ENCODE measurements at regions not wholly inside any gene's neighbourhood (a gene's known extent, or its start where the extent isn't known, plus 50 kb on each side); places are given as distances from the start of the nearest gene placed in this dataset.
"Not testable (repeated sequence)": the region's sequence is repeated elsewhere in the genome, so short reads cannot be mapped to it uniquely, and the experiment has no call there.

DNA sequence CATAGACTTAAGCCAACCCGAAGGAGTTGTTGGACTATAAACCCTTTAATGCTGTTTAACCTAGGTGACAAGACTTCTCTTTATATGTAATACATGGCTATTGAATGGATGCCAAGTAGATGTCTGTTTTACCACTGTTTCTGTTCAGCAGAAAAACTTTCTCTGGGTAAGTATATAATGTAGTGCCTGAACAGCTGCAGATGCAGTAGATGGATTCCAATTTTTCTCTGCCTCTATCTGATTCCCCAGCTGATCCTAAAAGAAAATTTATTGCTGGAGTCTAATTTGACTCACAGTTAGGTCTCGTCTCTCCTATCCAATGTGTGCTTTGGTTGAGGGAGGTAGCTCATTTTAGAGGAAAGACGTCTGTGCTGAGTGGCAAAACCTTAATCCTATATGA is 256.5 kb upstream of the CBLB start:
- no peak for DNase-seq

DNA sequence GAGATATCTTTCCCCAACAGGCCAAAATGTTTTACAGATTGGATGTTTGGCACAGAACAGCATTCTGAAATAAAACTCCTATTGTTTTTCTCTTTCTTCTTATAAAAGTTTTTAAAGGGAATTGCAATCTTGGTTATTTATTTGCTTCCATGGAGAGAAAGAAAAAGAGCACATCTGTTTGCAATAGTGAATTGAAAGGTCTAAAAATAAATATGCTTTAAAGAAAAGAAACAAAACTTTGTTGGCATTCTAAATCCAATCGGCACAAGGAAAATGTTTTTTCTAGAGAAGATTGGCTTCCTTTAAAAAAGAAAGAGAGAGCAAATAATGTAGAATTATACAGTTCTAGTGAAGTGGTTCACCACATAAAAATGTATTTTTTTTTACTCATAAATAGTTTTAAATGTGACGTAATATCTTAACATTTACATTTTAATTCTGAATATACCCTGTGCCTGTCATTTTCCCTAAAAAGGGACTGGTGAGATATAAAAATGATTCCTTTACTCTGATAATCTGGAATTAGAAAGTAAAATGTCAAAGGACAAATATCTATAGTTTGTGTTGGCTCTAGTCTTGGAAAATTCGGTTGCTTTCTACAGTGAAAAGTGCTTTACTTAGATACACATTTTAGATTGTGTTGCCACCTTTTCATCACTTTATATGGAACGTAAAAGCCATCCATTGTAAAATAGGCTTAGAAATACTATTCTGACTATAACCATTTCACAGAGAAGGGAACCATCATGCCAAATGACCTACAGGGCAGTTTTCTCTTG is 257.4 kb upstream of the CBLB start:
- DNase-seq = no peak

DNA sequence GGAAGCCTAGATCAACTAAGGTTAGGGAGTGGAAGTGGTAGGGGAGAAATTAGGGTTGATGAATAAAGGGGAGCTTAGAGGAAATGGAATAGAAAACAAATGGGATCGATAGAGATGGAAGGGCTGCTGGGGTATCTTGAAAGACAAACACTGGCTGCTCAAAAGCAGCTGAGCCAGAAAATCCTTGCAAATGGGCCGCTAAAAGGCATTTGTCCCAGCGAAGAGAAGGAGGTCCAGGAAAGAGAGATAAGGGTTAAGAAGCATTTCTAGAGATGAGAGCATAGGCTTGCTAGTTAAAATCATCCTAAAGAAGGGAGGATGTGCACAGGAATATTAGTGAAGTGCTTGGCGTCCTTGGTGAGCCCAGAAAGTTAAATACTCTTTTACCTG is 258.0 kb upstream of the CBLB start:
- DNase-seq = no peak

DNA sequence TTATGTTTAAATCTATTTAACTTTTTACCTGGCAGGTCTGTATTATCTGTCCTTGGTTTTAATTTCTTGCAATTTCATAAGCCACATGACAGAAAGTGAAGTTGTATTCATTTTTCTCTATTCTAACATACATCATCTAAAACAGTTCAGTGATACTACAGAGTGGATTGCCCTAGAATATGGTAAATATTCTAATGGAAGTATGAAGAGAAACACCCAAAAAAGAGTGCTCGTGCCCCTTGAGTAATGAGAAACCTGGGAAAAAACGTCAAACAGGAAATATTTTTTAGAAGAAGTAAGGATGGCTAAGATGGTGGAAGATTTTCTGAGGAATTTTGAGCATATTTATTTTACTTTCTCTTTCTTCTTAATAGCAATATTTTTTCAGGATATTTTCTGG is 261.1 kb upstream of the CBLB start:
- DNase-seq = no peak

DNA sequence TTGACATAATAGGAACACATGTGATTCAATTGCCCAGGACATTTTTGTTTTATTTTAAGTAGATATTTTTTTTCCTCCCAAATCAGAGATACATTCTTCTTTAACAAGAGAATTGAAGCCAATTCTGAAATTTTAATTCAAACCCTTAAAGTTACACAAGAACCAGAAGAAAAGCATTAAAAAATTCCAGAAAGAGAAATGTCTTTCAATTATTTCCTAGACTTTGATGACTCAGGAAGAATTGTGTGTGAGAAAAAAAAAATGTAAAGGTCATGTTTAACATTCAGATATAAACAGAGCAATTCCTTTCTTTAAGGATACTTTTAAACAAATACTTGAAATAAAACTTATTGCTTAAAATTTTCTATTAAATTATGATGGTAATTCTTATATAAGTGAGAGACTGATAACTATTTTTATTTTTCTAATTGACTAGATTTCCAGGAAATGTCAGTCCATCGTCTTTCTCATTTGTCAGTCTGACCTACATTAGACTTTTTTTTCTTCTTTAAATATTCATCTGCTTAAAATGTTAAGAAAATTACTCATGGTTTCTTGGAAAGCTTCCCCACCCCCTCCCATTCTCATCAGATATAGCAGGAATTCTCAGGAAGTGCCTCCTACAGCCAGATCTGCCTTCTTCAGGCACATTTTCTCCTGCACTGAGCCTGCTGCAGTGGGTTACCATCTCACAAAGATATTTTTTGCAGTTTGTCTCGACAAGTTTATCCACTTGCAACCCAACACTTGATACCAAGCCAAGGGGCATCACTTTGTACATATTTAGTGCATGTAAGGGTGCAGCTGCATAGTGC is 261.8 kb upstream of the CBLB start:
- peak; percentile 39 for DNase-seq

DNA sequence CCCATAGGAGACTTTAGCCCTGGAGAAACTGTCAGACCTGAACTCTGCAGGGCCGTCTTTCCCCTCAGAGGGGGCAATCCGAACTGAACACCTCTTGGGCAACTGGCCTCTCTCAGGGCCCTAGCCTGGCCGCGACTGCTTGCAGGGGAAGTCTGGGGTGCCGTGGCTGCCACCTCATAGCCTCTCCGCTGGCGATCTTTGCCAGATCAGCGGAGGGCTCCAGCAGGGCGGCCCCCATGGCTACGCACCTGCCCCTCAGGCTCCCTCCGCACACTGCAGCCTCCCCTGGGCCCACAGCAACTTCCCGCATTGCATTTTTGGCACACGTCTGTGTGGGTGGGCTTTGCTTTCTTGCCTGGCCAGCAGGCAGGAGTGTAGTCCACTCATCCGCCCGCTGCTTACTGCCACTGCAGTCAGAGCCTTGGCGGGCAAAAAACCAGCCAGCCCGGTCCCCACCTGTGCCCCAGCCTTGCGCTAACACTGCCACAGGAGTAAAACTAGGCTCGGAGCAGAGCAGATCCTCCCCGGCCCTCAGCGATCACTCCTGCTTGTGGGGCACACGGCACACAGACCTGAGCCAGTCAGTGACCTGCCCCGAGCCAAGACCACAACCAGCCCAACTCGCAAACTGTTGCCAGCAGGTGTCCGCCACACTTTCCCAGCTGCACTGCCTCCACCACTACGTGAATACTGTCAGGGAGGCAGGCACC is 266.8 kb upstream of the CBLB start:
- no peak for DNase-seq

DNA sequence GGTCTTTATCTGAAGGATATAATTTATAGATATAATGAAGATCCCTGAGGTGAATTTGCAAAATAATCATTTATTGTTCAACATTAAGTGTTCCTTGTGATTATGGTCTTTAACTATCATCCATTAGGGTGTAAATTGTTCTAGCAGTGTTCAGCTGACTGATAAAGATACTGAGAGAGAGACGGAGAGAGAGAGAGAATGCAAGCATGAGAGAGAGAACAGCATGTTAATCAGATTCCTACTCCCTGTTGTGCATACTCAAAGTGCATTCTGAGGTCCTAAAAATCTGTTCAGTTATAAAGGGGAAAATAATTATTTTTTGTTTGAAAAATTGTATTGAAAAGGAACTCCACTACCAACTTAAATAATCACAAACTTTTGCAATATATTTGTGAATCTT is 271.0 kb upstream of the CBLB start:
- no peak for DNase-seq

DNA sequence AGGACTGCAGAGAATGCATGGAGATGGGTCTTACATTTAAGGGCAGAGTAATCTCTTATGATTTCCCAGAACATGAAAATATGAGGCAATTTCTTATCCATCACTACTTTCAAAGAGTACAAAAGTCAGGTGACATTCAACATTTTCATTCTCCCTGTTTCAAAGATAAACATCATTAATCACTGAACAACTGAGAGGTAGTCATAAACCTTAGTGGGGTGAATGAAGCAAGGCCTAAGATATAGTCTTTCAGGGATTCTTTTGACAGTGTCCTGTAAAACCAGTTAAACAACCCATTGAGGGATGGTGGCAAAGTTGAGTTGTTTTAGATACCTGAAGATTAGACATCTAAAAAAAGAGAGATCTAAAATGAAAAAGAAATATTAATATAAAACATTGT is 271.6 kb upstream of the CBLB start:
- no peak for DNase-seq

DNA sequence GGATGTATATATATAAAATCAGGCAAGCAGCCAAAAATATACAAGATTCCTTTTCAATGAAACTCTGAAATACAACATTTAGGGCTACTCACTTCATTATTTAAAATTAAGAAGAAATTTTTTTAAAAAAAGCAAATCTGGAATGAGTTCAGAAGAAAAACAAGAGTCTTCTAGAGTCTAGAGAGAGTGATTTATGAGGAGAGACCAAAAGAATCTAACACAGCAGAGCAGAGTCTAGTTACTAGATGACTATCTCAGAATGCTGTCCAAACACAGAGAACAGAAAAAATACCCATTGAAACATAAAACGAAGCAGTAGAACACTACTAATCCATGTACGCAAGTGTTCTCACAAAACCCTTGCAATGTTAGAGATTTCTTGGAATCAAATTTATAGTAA is 275.2 kb upstream of the CBLB start:
- DNase-seq = no peak

DNA sequence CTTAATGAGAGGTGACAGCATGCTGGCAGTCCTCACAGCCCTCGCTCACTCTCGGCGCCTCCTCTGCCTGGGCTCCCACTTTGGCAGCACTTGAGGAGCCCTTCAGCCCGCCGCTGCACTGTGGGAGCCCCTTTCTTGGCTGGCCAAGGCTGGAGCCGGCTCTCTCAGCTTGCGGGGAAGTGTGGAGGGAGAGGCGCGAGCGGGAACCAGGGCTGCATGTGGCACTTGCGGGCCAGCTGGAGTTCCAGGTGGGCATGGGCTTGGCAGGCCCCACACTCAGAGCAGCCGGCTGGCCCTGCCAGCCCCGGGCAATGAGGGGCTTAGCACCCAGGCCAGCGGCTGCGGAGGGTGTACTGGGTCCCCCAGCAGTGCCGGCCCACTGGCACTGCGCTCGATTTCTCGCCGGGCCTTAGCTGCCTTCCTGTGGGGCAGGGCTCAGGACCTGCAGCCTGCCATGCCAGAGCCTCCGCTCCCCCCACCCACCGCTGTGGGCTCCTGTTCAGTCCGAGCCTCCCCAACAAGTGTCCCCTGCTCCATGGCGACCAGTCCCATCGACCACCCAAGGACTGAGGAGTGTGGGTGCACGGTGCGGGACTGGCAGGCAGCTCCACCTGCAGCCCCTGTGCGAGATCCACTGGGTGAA is 279.7 kb upstream of the CBLB start:
- not testable (repeated sequence) for DNase-seq

DNA sequence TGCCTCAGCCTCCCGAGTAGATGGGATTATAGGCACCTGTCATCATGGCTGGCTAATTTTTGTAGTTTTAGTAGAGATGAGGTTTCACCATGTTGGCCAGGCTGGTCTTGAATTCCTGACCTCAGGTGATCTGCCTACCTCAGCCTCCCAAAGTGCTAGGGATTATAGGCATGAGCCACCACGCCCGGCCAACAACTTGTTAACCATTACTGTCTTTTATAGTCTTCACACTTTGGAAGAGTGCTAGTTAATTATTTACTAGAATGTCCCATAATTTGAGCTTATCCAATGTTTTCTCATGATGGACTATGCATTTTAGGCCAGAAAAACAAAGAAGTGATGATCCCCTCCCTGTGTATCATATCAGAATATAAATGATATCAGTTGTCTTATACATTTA is 288.6 kb upstream of the CBLB start:
- DNase-seq = no peak

DNA sequence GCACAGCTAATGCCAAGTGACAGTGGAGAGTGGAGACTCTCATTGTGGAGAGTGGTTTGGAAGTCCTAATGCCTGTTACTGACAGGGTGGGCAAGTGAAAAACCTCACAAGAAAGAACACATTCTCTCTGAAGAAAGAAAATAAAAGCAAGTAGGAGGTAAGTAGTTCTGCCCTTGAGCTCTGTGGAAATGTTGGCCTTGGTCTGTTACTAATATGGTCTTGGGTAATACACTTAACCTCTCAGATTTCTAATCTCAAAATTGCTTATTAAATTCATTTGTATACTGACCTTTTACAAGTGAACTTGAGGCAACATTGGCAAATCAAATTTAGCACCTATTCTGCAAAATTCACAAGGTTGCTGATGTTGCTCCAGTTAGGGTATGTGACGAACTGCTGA is 291.6 kb upstream of the CBLB start:
- DNase-seq = no peak

DNA sequence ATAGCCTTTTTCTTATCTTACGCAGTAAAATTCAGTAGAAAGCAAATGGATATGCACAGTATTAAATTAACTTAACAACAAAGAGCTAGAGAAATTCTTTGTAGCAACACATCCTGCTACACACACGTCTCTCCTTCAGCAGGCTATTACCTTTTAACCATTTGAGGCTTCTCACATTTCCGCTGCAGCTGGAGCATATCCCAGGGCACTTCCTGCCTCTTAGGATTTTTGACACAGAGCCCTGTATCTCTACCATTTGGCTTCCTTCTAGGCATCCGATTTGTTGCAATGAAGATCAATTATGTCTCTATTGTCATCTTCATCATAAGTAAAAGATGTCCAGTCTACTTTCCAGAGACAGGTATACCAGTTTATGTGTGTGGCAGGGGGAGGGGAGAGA is 292.4 kb upstream of the CBLB start:
- DNase-seq = no peak

DNA sequence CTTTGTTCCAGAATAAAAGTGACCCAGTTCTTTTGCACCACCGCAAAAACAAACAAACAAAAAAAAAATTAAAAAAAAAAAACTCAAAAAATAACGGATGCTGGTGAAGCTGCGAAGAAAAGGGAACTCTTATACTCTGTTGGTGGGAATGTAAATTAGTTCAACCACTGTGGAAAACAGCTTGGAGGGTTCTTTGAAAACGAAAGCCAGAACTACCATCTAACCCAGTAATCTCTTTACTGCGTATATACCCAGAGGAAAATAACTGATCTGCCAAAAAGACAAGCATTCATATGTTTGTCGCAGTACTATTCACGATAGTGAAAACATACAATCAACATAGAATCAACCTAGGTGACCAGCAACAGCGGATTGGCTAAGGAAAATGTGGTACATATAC is 298.9 kb upstream of the CBLB start:
- DNase-seq = no peak

DNA sequence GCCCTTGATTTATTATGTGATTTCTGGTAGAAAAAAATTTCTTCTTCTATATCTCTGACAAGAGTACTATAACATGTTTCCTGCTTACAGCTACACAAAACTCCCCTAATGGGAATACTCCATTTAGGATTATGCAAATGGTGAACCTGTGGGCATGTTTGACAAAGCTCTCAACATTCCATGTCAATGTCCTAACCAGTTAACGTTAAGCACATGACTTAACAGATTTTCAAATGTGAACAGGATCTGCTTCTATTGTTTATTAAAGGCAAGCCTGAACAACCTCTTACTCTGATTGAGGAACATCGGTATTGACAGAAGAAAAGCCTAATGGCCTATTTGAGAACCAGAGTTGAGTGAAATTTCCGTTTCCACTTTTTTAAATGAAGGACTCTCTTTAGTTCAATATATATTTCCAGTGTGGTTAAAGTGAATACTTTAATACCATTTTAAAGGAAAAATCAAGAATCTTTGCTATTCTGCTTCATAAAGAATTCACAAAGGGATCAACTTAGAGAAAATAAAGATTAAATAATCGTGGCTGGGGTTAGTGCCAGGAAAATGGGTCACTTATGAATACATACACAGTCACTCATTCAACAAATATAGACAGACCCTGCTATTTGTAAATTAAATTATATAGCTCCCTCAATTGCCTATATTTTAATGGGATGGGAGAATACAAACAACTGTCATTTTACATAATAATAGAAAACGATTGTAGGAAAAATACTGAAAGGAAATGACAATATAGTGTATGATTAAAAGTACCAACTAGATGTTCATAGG is 300.3 kb upstream of the CBLB start:
- DNase-seq = no peak

DNA sequence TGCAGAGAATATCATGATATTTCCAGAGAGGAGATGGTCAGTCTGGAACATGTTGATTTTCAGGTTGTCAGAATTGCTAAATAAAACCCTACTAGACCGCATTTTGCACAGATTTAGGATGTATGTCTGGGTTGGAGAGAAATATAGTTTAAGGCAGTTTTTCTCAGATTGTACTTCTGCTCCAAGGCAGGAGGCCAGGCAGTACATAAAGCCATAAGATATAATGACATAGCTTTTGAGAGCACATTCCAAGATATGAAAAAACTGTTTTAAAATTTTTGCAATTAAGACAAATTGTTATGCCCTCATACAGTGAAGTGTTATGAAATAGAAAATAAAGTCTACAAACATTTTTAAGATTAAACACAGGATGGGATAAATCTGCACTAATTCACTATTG is 301.8 kb upstream of the CBLB start:
- DNase-seq = no peak

DNA sequence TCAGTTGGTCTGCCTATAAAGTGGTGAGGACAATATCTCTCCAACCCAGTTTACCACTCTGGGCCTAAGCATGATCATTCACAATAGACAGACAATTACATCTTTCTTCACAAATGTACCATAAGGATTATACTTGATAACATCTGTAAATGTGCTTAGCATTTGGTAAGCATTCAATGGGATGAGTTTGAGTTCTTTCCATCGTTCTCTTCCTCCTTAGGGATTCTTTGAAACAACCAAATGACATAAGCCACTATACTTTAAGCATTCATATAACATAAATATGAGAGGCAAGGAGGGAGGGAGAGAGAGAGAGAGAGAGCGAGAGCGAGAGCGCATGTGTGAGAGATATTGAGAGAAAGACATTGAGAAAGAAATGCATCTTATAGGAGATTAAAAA is 303.3 kb upstream of the CBLB start:
- no peak for DNase-seq

DNA sequence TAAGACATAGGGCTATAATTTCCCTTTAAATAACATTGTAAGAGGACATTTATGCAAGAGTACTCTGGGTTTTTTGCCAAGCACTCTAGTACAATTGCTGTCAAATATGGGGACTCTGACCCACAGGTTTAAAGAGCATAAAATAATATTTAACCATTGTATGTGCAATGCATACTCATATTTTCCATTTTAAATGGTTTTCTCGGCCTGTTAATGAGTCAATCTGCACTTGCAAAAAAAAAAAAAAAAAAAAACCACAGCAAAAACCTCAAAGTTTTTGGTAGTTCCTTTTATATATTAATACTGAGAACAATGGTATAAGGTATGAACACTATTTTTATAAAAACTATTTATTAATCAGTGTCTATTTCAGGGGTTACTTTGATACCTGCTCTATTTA is 304.0 kb upstream of the CBLB start:
- peak; percentile 55 for DNase-seq

DNA sequence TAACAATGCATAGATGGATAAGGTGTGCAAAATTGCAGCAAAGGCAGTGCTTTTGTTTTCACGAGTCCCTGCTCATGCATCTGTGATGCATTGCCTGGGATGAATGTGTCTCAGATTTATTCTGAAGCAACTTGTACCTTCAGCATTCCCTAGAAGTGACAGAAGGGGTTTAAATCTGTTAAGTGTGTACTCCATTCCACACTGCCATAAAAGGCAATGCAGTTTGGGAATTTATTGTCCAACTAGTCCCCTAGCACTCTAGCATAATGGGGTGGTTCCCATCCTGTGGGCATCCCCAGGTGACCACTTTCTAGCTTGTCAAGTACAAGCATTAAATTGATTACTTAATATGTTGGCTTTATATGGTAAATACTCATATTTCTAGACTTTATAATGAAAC is 306.5 kb upstream of the CBLB start:
- DNase-seq = no peak

DNA sequence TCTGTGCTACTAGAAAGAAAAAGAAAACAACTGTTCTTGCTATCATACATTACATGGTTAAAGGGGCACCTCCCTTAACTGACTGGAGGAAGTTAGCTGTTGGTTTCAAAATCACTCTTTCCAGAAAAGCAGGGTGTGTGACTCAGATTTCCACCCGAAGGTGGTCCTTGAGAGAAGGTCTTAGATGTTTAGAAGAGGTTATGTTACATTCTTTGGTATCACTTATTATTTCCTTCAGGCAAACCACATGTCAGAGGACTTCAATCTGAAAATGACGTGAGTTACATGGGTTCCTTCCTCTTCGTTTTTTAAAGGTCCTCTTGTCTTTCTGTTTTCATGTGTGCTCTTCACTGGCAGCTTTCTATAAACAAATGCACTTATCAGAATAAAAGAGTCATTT is 307.9 kb upstream of the CBLB start:
- peak; percentile 62 for DNase-seq

DNA sequence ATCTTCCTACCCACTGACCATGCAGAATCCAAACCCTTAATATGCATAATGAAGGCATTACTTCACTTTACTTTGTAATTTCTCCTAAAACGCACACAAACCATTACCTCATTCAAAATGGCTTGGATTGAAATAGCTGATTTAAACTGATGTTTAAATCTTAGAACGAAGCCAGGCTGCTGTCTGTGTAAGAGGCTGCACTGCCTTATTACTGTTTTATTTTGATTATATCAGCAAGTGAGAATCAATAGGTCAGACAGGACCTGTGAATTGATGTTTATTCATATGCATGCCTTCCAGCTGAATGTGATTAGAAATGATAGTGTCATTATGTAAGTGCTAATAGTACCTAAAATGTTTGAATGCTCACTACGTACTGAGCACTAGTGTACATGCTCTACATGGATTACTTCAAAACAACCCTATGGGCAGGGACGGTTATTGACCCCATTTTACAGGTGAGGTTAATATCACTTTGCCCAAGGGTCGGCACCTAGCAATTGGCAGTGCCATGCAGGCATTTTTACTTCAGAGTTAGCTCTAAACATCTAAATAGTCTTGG is 314.2 kb upstream of the CBLB start:
- no peak for DNase-seq

DNA sequence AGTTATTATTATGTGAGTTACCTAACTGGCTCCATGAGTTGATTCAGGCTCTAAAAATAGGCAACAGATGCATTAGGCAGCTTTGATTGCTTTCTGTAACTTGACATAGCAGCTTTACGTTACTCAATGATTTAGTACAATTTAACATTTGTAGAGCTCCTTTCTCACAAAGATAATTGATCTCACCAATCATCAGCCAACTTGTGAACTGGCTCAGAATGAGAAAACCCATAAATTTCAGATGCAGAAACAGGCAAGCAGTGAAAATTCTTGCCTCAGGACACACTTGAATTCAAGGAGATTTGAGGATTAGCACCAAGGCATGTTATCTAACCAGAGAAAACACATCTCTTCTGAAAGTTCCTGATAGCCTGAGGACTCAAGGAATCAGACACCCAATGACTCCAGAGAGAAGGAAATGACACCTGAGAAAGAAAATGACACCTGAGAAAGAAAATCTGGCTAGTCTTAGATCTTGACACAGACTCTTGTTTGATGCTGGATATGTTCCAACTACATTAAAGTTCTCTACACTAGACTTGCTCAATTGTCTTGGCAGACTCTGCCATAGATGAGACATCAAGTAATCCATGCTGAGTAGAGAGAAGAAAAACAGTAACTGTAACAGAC is 315.1 kb upstream of the CBLB start:
- DNase-seq = no peak

Measured in hematopoietic multipotent progenitor cell treated with erythropoietin and hydrocortisone succinate and interleukin-3 and kit ligand, for 4 days (in vitro differentiated cells).